GM21786 (cell line): ENCODE measurements at regions not wholly inside any gene's neighbourhood (a gene's known extent, or its start where the extent isn't known, plus 50 kb on each side); places are given as distances from the start of the nearest gene placed in this dataset.
"Not testable (repeated sequence)": the region's sequence is repeated elsewhere in the genome, so short reads cannot be mapped to it uniquely, and the experiment has no call there.

Source experiments
- ATAC-seq: cut with Tn5 transposase; IDR thresholded peaks from one replicate; pipeline ENCODE4 v1.9.1; 2021; ENCODE audit not compliant: unreplicated experiment

GRCh38 chr19:29060813-29061364 is 152.1 kb downstream of the UQCRFS1 start:
- ATAC-seq = no peak

- no peak for ATAC-seq
Observed at GRCh38 chr19:29056535-29056934, 156.4 kb downstream of the UQCRFS1 start.

- no peak for ATAC-seq
Observed at GRCh38 chr19:29054886-29055675, 157.9 kb downstream of the UQCRFS1 start.

- ATAC-seq = no peak
Observed at GRCh38 chr19:29048873-29049272, 164.1 kb downstream of the UQCRFS1 start.

GRCh38 chr19:29045679-29046254 is 167.2 kb downstream of the UQCRFS1 start:
- no peak for ATAC-seq

GRCh38 chr19:29044037-29044436 is 168.9 kb downstream of the UQCRFS1 start:
- ATAC-seq = no peak

- no peak for ATAC-seq
Observed at GRCh38 chr19:29042450-29042849, 170.5 kb downstream of the UQCRFS1 start.

GRCh38 chr19:29040951-29041350 is 172.0 kb downstream of the UQCRFS1 start:
- no peak for ATAC-seq

GRCh38 chr19:29040292-29040691 is 172.7 kb downstream of the UQCRFS1 start:
- ATAC-seq = no peak

- not testable (repeated sequence) for ATAC-seq
Observed at GRCh38 chr19:29039036-29039435, 173.9 kb downstream of the UQCRFS1 start.

GRCh38 chr19:29031216-29031615 is 181.7 kb downstream of the UQCRFS1 start:
- no peak for ATAC-seq

GRCh38 chr19:29029268-29029958 is 183.5 kb downstream of the UQCRFS1 start:
- no peak for ATAC-seq

- ATAC-seq = no peak
Observed at GRCh38 chr19:29022599-29022998, 190.4 kb downstream of the UQCRFS1 start.

- no peak for ATAC-seq
Observed at GRCh38 chr19:29022165-29022564, 190.8 kb downstream of the UQCRFS1 start.

GRCh38 chr19:29021232-29021916 is 191.6 kb downstream of the UQCRFS1 start:
- ATAC-seq = no peak

- no peak for ATAC-seq
Observed at GRCh38 chr19:29019403-29019802, 193.5 kb downstream of the UQCRFS1 start.

- no peak for ATAC-seq
Observed at GRCh38 chr19:29018542-29018941, 194.4 kb downstream of the UQCRFS1 start.

GRCh38 chr19:29017788-29018187 is 195.2 kb downstream of the UQCRFS1 start:
- no peak for ATAC-seq

- ATAC-seq = no peak
Observed at GRCh38 chr19:29016926-29017760, 195.8 kb downstream of the UQCRFS1 start.

- ATAC-seq = no peak
Observed at GRCh38 chr19:29016353-29016752, 196.6 kb downstream of the UQCRFS1 start.
